Spleen (tissue), 11 donors: ENCODE measurements at regions not wholly inside any gene's neighbourhood (a gene's known extent, or its start where the extent isn't known, plus 50 kb on each side); places are given as distances from the start of the nearest gene placed in this dataset.

Source experiments
- DNase-seq: peaks from one replicate; pipeline ENCODE4 v3.0.0-alpha.2; 2020
- H3K27ac ChIP-seq, 8 donors: fragments of 200-600 bp; sonication (generic) in 7 of 8; 1 replicate in 4 of 8; 2 replicates in 4 of 8; pipeline versions ENCODE4 v1.5.0 to v1.8.0; 2016 to 2021; ENCODE audit warnings: inconsistent platforms in 4 of 8, mild to moderate bottlenecking in 4 of 8, moderate library complexity in 1 of 8
- H3K27me3 ChIP-seq, 7 donors: fragments of 200-600 bp; sonication (generic) in 6 of 7; replicated peaks in 1 of 7; 1 replicate in 4 of 7; 2 replicates in 3 of 7; pipeline versions ENCODE4 v1.5.0 to v1.8.0; 2016 to 2021; ENCODE audit warnings: inconsistent platforms in 3 of 7, mild to moderate bottlenecking in 1 of 7
- H3K36me3 ChIP-seq, 6 donors: fragments of 200-600 bp; sonication (generic) in 5 of 6; 1 replicate in 4 of 6; 2 replicates in 2 of 6; pipeline versions ENCODE4 v1.5.0 to v1.8.0; 2016 to 2021; ENCODE audit warnings: inconsistent platforms in 2 of 6
- H3K4me1 ChIP-seq, 6 donors: fragments of 200-600 bp; sonication (generic) in 5 of 6; 1 replicate in 3 of 6; 2 replicates in 3 of 6; pipeline versions ENCODE4 v1.5.0 to v1.8.0; 2016 to 2021; ENCODE audit warnings: inconsistent platforms in 3 of 6
- H3K4me3 ChIP-seq, 8 donors: fragments of 200-600 bp; sonication (generic) in 7 of 8; 1 replicate in 4 of 8; 2 replicates in 4 of 8; pipeline versions ENCODE4 v1.5.0 to v1.8.0; 2016 to 2021; ENCODE audit warnings: inconsistent platforms in 4 of 8, mild to moderate bottlenecking in 4 of 8, moderate library complexity in 2 of 8
- H3K9me3 ChIP-seq, 8 donors: fragments of 200-600 bp; sonication (generic) in 7 of 8; 1 replicate in 4 of 8; 2 replicates in 4 of 8; pipeline versions ENCODE4 v1.5.0 to v1.8.0; 2016 to 2021; ENCODE audit warnings: inconsistent platforms in 4 of 8
- POLR2A ChIP-seq, 3 donors: fragments of 450-650 bp; IDR thresholded peaks; one replicate each; pipeline ENCODE4 v1.5.1; 2017; ENCODE audit warnings: antibody characterized with exemption in 3 of 3, mild to moderate bottlenecking in 1 of 3
- POLR2AphosphoS5 ChIP-seq, 3 donors: sonication (generic); formaldehyde crosslinking; IDR thresholded peaks; one replicate each; pipeline ENCODE4 v1.5.1; 2017; ENCODE audit warnings: antibody characterized with exemption in 3 of 3
- WGBS, 5 donors: extraction: QIAGEN DNeasy Blood & Tissue Kit in 3 of 5; methylation state at CpG; one replicate each; pipeline versions ENCODE4 v1.1.5 to v1.1.7; 2013 to 2018; 5-methylcytosine and 5-hydroxymethylcytosine counted together
- intact Hi-C: fragments of 100-400 bp; cut with DNase I; formaldehyde crosslinking; loops from one replicate; pipeline ENCODE4 v1.15.0; 2023; ENCODE audit warnings: low total_unique reads
- TF ChIP-seq, protein P1 (sequence below), 11 experiments: fragments of 200-600 bp in 7 of 11; fragments of 450-650 bp in 4 of 11; sonication (generic) in 4 of 11; IDR thresholded peaks in 8 of 11; conservative IDR thresholded peaks in 3 of 11; 1 replicate in 7 of 11; 2 replicates in 4 of 11; pipeline versions ENCODE4 v1.4.0 to v1.8.0; 2016 to 2021; ENCODE audit warnings: antibody characterized with exemption in 11 of 11, inconsistent platforms in 4 of 11, mild to moderate bottlenecking in 1 of 11
- donor health status: healthy with polysubstance abuse.
- donor health status: DM: no; HTN: no; CAD: no; lungs with moderate emphysema.
- donor health status: DM: no; HTN: no; CAD: no.
- donor health status: Bipolar disorder and iron deficiency.
- donor health status: healthy.
- donor health status: DM: no; HTN: no; CAD: no.
- donor health status: DM: yes; HTN: yes; CAD: no.

GRCh38 chr11:91778758-91779157 lies 445.9 kb upstream of the FAT3 start:
- Histone ChIP-seq H3K27ac (no peak overlapping the region), H3K27me3 (no peaks in the 10 kb centered on the region), H3K4me3 (no peak overlapping the region), H3K36me3 (no peaks in the 10 kb centered on the region), H3K4me1 (no peaks in the 10 kb centered on the region), H3K9me3 (peaks cover 0 to 30% (median 9%) of the 10 kb centered on the region in 8 donors)
- WGBS, 5 donors, result 43 to 64% (median 50%) methylated on average over 2 of the region's 2 CpGs
- no peak for DNase-seq
- intact Hi-C loops, result no loop called here
- TF ChIP-seq, protein P1, sequence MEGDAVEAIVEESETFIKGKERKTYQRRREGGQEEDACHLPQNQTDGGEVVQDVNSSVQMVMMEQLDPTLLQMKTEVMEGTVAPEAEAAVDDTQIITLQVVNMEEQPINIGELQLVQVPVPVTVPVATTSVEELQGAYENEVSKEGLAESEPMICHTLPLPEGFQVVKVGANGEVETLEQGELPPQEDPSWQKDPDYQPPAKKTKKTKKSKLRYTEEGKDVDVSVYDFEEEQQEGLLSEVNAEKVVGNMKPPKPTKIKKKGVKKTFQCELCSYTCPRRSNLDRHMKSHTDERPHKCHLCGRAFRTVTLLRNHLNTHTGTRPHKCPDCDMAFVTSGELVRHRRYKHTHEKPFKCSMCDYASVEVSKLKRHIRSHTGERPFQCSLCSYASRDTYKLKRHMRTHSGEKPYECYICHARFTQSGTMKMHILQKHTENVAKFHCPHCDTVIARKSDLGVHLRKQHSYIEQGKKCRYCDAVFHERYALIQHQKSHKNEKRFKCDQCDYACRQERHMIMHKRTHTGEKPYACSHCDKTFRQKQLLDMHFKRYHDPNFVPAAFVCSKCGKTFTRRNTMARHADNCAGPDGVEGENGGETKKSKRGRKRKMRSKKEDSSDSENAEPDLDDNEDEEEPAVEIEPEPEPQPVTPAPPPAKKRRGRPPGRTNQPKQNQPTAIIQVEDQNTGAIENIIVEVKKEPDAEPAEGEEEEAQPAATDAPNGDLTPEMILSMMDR (IDR thresholded peaks at IDR 0.05 in 8 of 11, conservative IDR thresholded peaks at IDR 0.05 in 3 of 11), result no peak
- TF ChIP-seq POLR2A (IDR thresholded peaks at IDR 0.05), result no peak
- no peak for TF ChIP-seq POLR2AphosphoS5 (IDR thresholded peaks at IDR 0.05)

DNA sequence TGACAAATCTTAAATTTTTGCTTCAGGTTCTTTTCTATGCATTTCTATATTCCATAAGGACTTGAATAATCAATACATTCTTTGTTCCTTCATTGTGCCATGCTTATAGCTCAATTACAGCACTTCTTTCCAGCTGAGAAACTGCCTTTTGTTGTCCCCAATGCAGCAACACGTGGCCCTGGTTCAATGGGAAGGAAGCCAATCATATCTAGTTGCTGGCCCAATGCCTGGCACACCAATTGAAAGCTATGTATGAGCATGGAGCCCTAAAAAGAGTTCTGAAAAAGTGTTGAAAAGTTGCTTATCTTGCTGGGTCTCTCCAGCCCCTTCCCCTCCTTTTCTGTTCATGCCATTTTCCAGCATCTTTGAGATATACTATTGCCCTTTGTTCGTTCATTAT lies 448.0 kb upstream of the FAT3 start:
- no peak overlapping the region for H3K4me3 ChIP-seq
- intact Hi-C loops, result no loop called here
- H3K9me3 ChIP-seq, result peaks cover 0 to 21% (median 4%) of the 10 kb centered on the region in 8 donors
- DNase-seq, result no peak
- WGBS, 5 donors, result 42 to 62% (median 46%) methylated on average over 2 of the region's 2 CpGs
- no peak overlapping the region for H3K27ac ChIP-seq
- no peaks in the 10 kb centered on the region for H3K36me3 ChIP-seq
- H3K4me1 ChIP-seq, result no peaks in the 10 kb centered on the region
- no peaks in the 10 kb centered on the region for H3K27me3 ChIP-seq
- no peak for TF ChIP-seq POLR2AphosphoS5 (IDR thresholded peaks at IDR 0.05)
- TF ChIP-seq, protein P1 (IDR thresholded peaks at IDR 0.05 in 8 of 11, conservative IDR thresholded peaks at IDR 0.05 in 3 of 11), result no peak
- TF ChIP-seq POLR2A (IDR thresholded peaks at IDR 0.05), result no peak

DNA sequence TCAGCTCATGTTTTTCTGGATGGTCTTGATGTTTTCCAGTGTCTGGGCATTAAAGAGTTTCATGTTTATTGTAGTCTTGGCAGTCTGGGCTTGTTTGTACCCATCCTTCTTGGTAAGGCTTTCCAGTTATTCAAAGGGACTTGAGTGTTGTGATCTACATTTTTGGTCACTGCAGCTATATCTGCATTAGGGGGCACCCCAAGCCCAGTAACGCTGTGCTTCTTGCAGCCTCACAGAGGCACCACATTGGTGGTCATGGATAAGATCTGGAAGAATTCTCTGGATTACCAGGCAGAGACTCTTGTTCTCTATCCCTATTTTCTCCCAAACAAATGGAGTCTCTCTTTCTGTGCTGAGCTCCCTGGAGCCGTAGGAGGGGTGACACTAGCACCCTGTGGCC lies 451.5 kb upstream of the FAT3 start:
- Histone ChIP-seq H3K4me1 (no peaks in the 10 kb centered on the region), H3K4me3 (no peak overlapping the region), H3K9me3 (peaks cover 0 to 21% (median 4%) of the 10 kb centered on the region in 8 donors), H3K27ac (no peak overlapping the region), H3K27me3 (no peaks in the 10 kb centered on the region), H3K36me3 (no peaks in the 10 kb centered on the region)
- intact Hi-C loops, result no loop called here
- 72 to 87% (median 81%) methylated on average over 2 of the region's 2 CpGs for WGBS, 5 donors
- TF ChIP-seq POLR2AphosphoS5 (IDR thresholded peaks at IDR 0.05), result no peak
- TF ChIP-seq, protein P1 (IDR thresholded peaks at IDR 0.05 in 8 of 11, conservative IDR thresholded peaks at IDR 0.05 in 3 of 11), result no peak
- no peak for TF ChIP-seq POLR2A (IDR thresholded peaks at IDR 0.05)
- no peak for DNase-seq

- intact Hi-C loops, result no loop called here
- Histone ChIP-seq H3K4me3 (no peak overlapping the region), H3K27me3 (no peaks in the 10 kb centered on the region), H3K4me1 (no peaks in the 10 kb centered on the region), H3K9me3 (peaks cover 0 to 18% (median 4%) of the 10 kb centered on the region in 8 donors), H3K36me3 (no peaks in the 10 kb centered on the region), H3K27ac (no peak overlapping the region)
- TF ChIP-seq, protein P1 (IDR thresholded peaks at IDR 0.05 in 8 of 11, conservative IDR thresholded peaks at IDR 0.05 in 3 of 11), result no peak
- 58 to 69% (median 62%) methylated on average over 1 of the region's 1 CpG for WGBS, 5 donors
- no peak for DNase-seq
Observed at GRCh38 chr11:91771961-91772360, 452.7 kb upstream of the FAT3 start.
